ENCODE measurements at regions not wholly inside any gene's neighbourhood (a gene's known extent, or its start where the extent isn't known, plus 50 kb on each side); places are given as distances from the start of the nearest gene placed in this dataset.

GRCh38 chr1:209015092-209015491, 568.4 kb upstream of the CAMK1G start:
- DNase-seq (ENCODE audit: low read depth in 2 of 2) = no peak

- DNase-seq (ENCODE audit: low read depth in 2 of 2) = no peak
Observed at GRCh38 chr1:209021622-209022021, 561.9 kb upstream of the CAMK1G start.

GRCh38 chr1:209023790-209024189, 559.7 kb upstream of the CAMK1G start:
- DNase-seq (ENCODE audit: low read depth in 2 of 2) = no peak

GRCh38 chr1:209029737-209030136, 553.8 kb upstream of the CAMK1G start:
- no peak for DNase-seq (ENCODE audit: low read depth in 2 of 2)

- DNase-seq (ENCODE audit: low read depth in 2 of 2) = no peak
Observed at GRCh38 chr1:209030454-209031167, 552.9 kb upstream of the CAMK1G start.

- DNase-seq (ENCODE audit: low read depth in 2 of 2) = no peak
Observed at GRCh38 chr1:209037064-209037463, 546.5 kb upstream of the CAMK1G start.

- no peak for DNase-seq (ENCODE audit: low read depth in 2 of 2)
Observed at GRCh38 chr1:209038316-209038715, 545.2 kb upstream of the CAMK1G start.

- no peak for DNase-seq (ENCODE audit: low read depth in 2 of 2)
Observed at GRCh38 chr1:209038735-209039134, 544.8 kb upstream of the CAMK1G start.

GRCh38 chr1:209040351-209040750, 543.2 kb upstream of the CAMK1G start:
- DNase-seq (ENCODE audit: low read depth in 2 of 2) = no peak

- DNase-seq (ENCODE audit: low read depth in 2 of 2) = no peak
Observed at GRCh38 chr1:209041927-209042326, 541.6 kb upstream of the CAMK1G start.

- no peak for DNase-seq (ENCODE audit: low read depth in 2 of 2)
Observed at GRCh38 chr1:209042413-209042812, 541.1 kb upstream of the CAMK1G start.

GRCh38 chr1:209045331-209046057, 538.0 kb upstream of the CAMK1G start:
- no peak for DNase-seq (ENCODE audit: low read depth in 2 of 2)

GRCh38 chr1:209046058-209046417, 537.5 kb upstream of the CAMK1G start:
- DNase-seq (ENCODE audit: low read depth in 2 of 2) = no peak

- no peak for DNase-seq (ENCODE audit: low read depth in 2 of 2)
Observed at GRCh38 chr1:209046935-209047334, 536.6 kb upstream of the CAMK1G start.

GRCh38 chr1:209048941-209049669, 534.4 kb upstream of the CAMK1G start:
- no peak for DNase-seq (ENCODE audit: low read depth in 2 of 2)

GRCh38 chr1:209051570-209051969, 531.9 kb upstream of the CAMK1G start:
- DNase-seq (ENCODE audit: low read depth in 2 of 2) = no peak

GRCh38 chr1:209053587-209053986, 529.9 kb upstream of the CAMK1G start:
- DNase-seq (ENCODE audit: low read depth in 2 of 2) = no peak

GRCh38 chr1:209057083-209057482, 526.4 kb upstream of the CAMK1G start:
- no peak for DNase-seq (ENCODE audit: low read depth in 2 of 2)

- DNase-seq (ENCODE audit: low read depth in 2 of 2) = no peak
Observed at GRCh38 chr1:209057901-209058300, 525.6 kb upstream of the CAMK1G start.

- no peak for DNase-seq (ENCODE audit: low read depth in 2 of 2)
Observed at GRCh38 chr1:209059376-209059775, 524.1 kb upstream of the CAMK1G start.

- no peak for DNase-seq (ENCODE audit: low read depth in 2 of 2)
Observed at GRCh38 chr1:209059981-209060380, 523.5 kb upstream of the CAMK1G start.

- DNase-seq (ENCODE audit: low read depth in 2 of 2) = no peak
Observed at GRCh38 chr1:209062081-209062620, 521.4 kb upstream of the CAMK1G start.

GRCh38 chr1:209062863-209063262, 520.7 kb upstream of the CAMK1G start:
- DNase-seq (ENCODE audit: low read depth in 2 of 2) = no peak

All from stimulated activated CD4-positive, alpha-beta T cell treated with anti-CD3 and anti-CD28 coated beads, Interleukin-4, amount 100 ng/mL, for 48 hours (primary cell).